Parathyroid adenoma (tissue), 2 donors: ENCODE measurements at regions not wholly inside any gene's neighbourhood (a gene's known extent, or its start where the extent isn't known, plus 50 kb on each side); places are given as distances from the start of the nearest gene placed in this dataset.

Source experiments
- H2AFZ ChIP-seq: fragments of 300-600 bp; sonication (generic); one replicate; pipeline ENCODE4 v1.7.0; 2017; ENCODE audit warnings: antibody characterized with exemption, mild to moderate bottlenecking
- H3K27ac ChIP-seq: fragments of 300-600 bp; sonication (generic); one replicate; pipeline ENCODE4 v1.7.0; 2017
- H3K27me3 ChIP-seq: fragments of 300-600 bp; sonication (generic); one replicate; pipeline ENCODE4 v1.7.0; 2017; ENCODE audit warnings: low read length; ENCODE audit not compliant: control insufficient read depth, insufficient read depth
- H3K36me3 ChIP-seq: fragments of 300-600 bp; sonication (generic); one replicate; pipeline ENCODE4 v1.7.0; 2017; ENCODE audit warnings: low read length; ENCODE audit not compliant: control insufficient read depth, insufficient read depth
- H3K4me1 ChIP-seq: fragments of 300-600 bp; sonication (generic); one replicate; pipeline ENCODE4 v1.7.0; 2017; ENCODE audit warnings: control low read depth
- H3K4me2 ChIP-seq: fragments of 300-600 bp; sonication (generic); one replicate; pipeline ENCODE4 v1.7.0; 2017; ENCODE audit warnings: low read length
- H3K4me3 ChIP-seq: fragments of 300-600 bp; sonication (generic); one replicate; pipeline ENCODE4 v1.7.0; 2017; ENCODE audit warnings: low read depth, low read length
- H3K79me2 ChIP-seq: fragments of 300-600 bp; sonication (generic); one replicate; pipeline ENCODE4 v1.7.0; 2017; ENCODE audit warnings: control low read depth
- H3K9ac ChIP-seq: fragments of 300-600 bp; sonication (generic); one replicate; pipeline ENCODE4 v1.7.0; 2017; ENCODE audit warnings: mild to moderate bottlenecking
- H3K9me3 ChIP-seq: fragments of 300-600 bp; sonication (generic); one replicate; pipeline ENCODE4 v1.7.0; 2017; ENCODE audit warnings: low read length; ENCODE audit not compliant: control insufficient read depth
- TF ChIP-seq, protein P1 (sequence below): fragments of 300-600 bp; sonication (generic); IDR thresholded peaks from one replicate; pipeline ENCODE4 v1.7.0; 2017; ENCODE audit warnings: antibody characterized with exemption, mild to moderate bottlenecking
- donor health status: primary hyperparathyroidism.

DNA sequence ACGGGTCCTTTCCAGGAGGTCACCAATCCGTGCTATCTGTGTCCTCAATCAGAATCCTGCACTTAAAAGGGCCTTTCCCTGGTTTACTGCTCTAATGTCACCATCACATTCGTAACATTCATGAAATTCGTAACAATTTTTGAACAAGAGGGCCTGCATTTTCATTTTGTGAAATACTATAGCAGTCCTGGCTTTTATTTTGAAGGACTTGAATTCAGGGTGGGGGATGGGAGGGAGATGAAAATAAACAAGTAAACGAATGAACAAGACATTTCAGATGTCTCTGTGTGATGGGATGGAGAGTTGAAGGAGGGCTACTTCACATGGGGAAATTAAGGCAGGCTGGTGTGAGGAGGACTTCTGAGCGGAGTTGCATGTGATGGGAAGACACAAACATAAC is 281.0 kb downstream of the TSHZ3 start:
- Histone ChIP-seq H3K36me3 (no peaks in the 10 kb centered on the region), H3K4me1 (no peaks in the 10 kb centered on the region), H3K79me2 (no peaks in the 10 kb centered on the region), H3K4me2 (no peak overlapping the region), H3K9ac (no peak overlapping the region), H2AFZ (no peak overlapping the region), H3K4me3 (no peak overlapping the region), H3K27ac (no peak overlapping the region), H3K9me3 (no peaks in the 10 kb centered on the region), H3K27me3 (no peaks in the 10 kb centered on the region)
- TF ChIP-seq, protein P1, sequence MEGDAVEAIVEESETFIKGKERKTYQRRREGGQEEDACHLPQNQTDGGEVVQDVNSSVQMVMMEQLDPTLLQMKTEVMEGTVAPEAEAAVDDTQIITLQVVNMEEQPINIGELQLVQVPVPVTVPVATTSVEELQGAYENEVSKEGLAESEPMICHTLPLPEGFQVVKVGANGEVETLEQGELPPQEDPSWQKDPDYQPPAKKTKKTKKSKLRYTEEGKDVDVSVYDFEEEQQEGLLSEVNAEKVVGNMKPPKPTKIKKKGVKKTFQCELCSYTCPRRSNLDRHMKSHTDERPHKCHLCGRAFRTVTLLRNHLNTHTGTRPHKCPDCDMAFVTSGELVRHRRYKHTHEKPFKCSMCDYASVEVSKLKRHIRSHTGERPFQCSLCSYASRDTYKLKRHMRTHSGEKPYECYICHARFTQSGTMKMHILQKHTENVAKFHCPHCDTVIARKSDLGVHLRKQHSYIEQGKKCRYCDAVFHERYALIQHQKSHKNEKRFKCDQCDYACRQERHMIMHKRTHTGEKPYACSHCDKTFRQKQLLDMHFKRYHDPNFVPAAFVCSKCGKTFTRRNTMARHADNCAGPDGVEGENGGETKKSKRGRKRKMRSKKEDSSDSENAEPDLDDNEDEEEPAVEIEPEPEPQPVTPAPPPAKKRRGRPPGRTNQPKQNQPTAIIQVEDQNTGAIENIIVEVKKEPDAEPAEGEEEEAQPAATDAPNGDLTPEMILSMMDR, result no peak

- H2AFZ ChIP-seq, result no peak overlapping the region
- no peak overlapping the region for H3K4me3 ChIP-seq
- H3K4me1 ChIP-seq, result no peaks in the 10 kb centered on the region
- no peaks in the 10 kb centered on the region for H3K9me3 ChIP-seq
- H3K27ac ChIP-seq, result no peak overlapping the region
- no peaks in the 10 kb centered on the region for H3K79me2 ChIP-seq
- H3K36me3 ChIP-seq, result no peaks in the 10 kb centered on the region
- TF ChIP-seq, protein P1, result no peak
- no peak overlapping the region for H3K4me2 ChIP-seq
- no peak overlapping the region for H3K9ac ChIP-seq
- H3K27me3 ChIP-seq, result no peaks in the 10 kb centered on the region
Measured at GRCh38 chr19:31066385-31066784, 282.9 kb downstream of the TSHZ3 start.

DNA sequence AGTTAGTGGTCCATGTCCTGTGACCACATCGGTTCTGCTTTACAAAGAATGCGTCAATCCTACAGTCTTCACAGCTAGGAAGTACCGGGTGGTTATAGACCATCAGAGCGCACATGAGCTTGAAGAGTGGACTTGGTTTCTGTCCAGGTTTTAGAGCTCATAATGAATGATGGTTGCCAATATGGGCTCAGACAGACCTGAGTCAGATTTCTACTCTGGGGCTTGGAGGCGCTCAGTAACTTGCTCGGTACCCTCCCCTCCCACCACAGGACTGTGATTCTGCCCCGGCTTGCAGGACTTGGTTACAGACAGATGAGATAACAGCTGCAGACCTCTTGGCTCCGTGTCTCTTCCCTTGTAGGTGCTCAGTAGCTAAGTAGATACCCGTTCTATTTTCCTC is 284.7 kb downstream of the TSHZ3 start:
- Histone ChIP-seq H3K4me3 (no peak overlapping the region), H3K4me2 (no peak overlapping the region), H3K36me3 (no peaks in the 10 kb centered on the region), H3K79me2 (no peaks in the 10 kb centered on the region), H3K4me1 (no peaks in the 10 kb centered on the region), H3K27ac (no peak overlapping the region), H3K27me3 (no peaks in the 10 kb centered on the region), H2AFZ (no peak overlapping the region), H3K9me3 (no peaks in the 10 kb centered on the region), H3K9ac (no peak overlapping the region)
- TF ChIP-seq, protein P1, result no peak

- no peak overlapping the region for H3K9ac ChIP-seq
- TF ChIP-seq, protein P1, result no peak
- H3K27ac ChIP-seq, result no peak overlapping the region
- H3K36me3 ChIP-seq, result no peaks in the 10 kb centered on the region
- no peaks in the 10 kb centered on the region for H3K4me1 ChIP-seq
- no peak overlapping the region for H3K4me3 ChIP-seq
- H3K79me2 ChIP-seq, result no peaks in the 10 kb centered on the region
- H3K4me2 ChIP-seq, result no peak overlapping the region
- H3K9me3 ChIP-seq, result no peaks in the 10 kb centered on the region
- no peak overlapping the region for H2AFZ ChIP-seq
- no peaks in the 10 kb centered on the region for H3K27me3 ChIP-seq
Measured at GRCh38 chr19:31058676-31059340, 290.4 kb downstream of the TSHZ3 start.

- Histone ChIP-seq H3K4me1 (no peaks in the 10 kb centered on the region), H3K4me3 (no peak overlapping the region), H3K27ac (no peak overlapping the region), H3K36me3 (no peaks in the 10 kb centered on the region), H3K9me3 (no peaks in the 10 kb centered on the region), H3K4me2 (no peak overlapping the region), H2AFZ (no peak overlapping the region), H3K27me3 (no peaks in the 10 kb centered on the region), H3K79me2 (no peaks in the 10 kb centered on the region), H3K9ac (no peak overlapping the region)
- TF ChIP-seq, protein P1, result no peak
Measured at GRCh38 chr19:31057476-31057875, 291.8 kb downstream of the TSHZ3 start.
